ENCODE measurements at regions not wholly inside any gene's neighbourhood (a gene's known extent, or its start where the extent isn't known, plus 50 kb on each side); places are given as distances from the start of the nearest gene placed in this dataset.

DNA sequence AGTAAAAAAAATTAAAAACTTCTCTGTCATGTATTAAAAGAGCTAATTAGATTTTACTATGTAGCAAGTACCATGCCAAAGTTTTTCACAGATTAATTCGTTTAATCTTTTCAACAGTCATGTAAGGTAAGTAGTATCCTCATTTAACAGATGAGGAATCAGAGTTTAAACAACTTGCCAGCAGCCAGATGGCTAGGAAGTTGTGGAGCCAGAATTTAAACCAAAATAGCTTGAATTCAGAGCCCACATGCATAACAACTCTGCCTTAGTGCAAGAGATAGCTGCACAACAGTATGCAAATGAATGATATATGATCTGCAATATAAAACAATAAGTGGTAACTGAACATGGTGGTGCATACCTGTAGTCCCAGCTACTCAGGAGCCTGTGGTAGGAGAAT is 75.3 kb downstream of the NAP1L3 start:
- no peak for DNase-seq
- Histone ChIP-seq H3K27me3 (no peaks in the 10 kb centered on the region), H3K4me1 (peaks cover 0 to 6% (median 0%) of the 10 kb centered on the region in 4 donors), H3K9me3 (no peaks in the 10 kb centered on the region), H3K27ac (no peak overlapping the region), H3K36me3 (no peaks in the 10 kb centered on the region), H3K4me3 (no peak overlapping the region)
- ATAC-seq (ENCODE audit: low FRiP score in 2 of 2), result no peak
- TF ChIP-seq POLR2AphosphoS5 (IDR thresholded peaks at IDR 0.05) (no peak), POLR2A (IDR thresholded peaks at IDR 0.05) (no peak), CTCF (IDR thresholded peaks at IDR 0.05) (no peak), EP300 (IDR thresholded peaks at IDR 0.05) (no peak)
- 71 to 79% methylated on average over 1 of the region's 1 CpG for WGBS, 2 donors

- no peaks in the 10 kb centered on the region for H3K36me3 ChIP-seq
- DNase-seq (no peak), ATAC-seq (ENCODE audit: low FRiP score in 2 of 2) (peak in 1 of 2 donors; percentile 75)
- no peak overlapping the region for H3K27ac ChIP-seq
- no peaks in the 10 kb centered on the region for H3K27me3 ChIP-seq
- no peak overlapping the region for H3K4me3 ChIP-seq
- TF ChIP-seq EP300 (IDR thresholded peaks at IDR 0.05) (no peak), POLR2A (IDR thresholded peaks at IDR 0.05) (no peak), POLR2AphosphoS5 (IDR thresholded peaks at IDR 0.05) (no peak), CTCF (IDR thresholded peaks at IDR 0.05) (no peak)
- peaks cover 0 to 6% (median 0%) of the 10 kb centered on the region in 4 donors for H3K4me1 ChIP-seq
- H3K9me3 ChIP-seq, result no peaks in the 10 kb centered on the region
- 22 to 47% methylated on average over 2 of the region's 2 CpGs for WGBS, 2 donors
Observed at GRCh38 chrX:93594780-93595179, 78.6 kb downstream of the NAP1L3 start.

DNA sequence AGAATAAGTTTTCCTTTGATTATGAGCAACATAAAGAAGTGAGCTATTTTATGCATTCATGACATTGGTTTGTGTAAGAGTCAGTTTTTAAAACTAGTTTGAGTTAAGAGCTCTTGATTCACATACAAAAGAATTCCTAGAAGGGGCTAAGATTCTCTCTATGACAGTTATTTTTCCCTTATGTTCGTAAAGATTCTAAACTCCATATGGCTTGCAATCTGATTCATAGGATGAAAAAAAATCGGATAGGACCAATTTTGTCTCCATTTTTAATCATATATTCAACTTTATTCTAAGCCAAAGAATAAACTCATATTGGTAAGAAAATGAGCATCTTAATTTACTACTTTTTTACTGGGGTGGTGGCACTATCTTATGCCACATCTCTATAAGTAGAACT is 79.4 kb downstream of the NAP1L3 start:
- H3K4me1 ChIP-seq, result peaks cover 0 to 6% (median 0%) of the 10 kb centered on the region in 4 donors
- H3K9me3 ChIP-seq, result no peaks in the 10 kb centered on the region
- no peak overlapping the region for H3K27ac ChIP-seq
- H3K4me3 ChIP-seq, result no peak overlapping the region
- DNase-seq (no peak), ATAC-seq (ENCODE audit: low FRiP score in 2 of 2) (no peak)
- no peak for TF ChIP-seq POLR2AphosphoS5 (IDR thresholded peaks at IDR 0.05)
- TF ChIP-seq POLR2A (IDR thresholded peaks at IDR 0.05), result no peak
- no peak for TF ChIP-seq EP300 (IDR thresholded peaks at IDR 0.05)
- no peak for TF ChIP-seq CTCF (IDR thresholded peaks at IDR 0.05)
- H3K27me3 ChIP-seq, result no peaks in the 10 kb centered on the region
- 69 to 83% methylated on average over 2 of the region's 2 CpGs for WGBS, 2 donors
- H3K36me3 ChIP-seq, result no peaks in the 10 kb centered on the region

GRCh38 chrX:93591398-93591797 is 82.0 kb downstream of the NAP1L3 start:
- Histone ChIP-seq H3K4me1 (peaks cover 0 to 6% (median 0%) of the 10 kb centered on the region in 4 donors), H3K27me3 (no peaks in the 10 kb centered on the region), H3K27ac (no peak overlapping the region), H3K36me3 (no peaks in the 10 kb centered on the region), H3K9me3 (no peaks in the 10 kb centered on the region), H3K4me3 (no peak overlapping the region)
- TF ChIP-seq POLR2AphosphoS5 (IDR thresholded peaks at IDR 0.05) (no peak), EP300 (IDR thresholded peaks at IDR 0.05) (no peak), CTCF (IDR thresholded peaks at IDR 0.05) (no peak), POLR2A (IDR thresholded peaks at IDR 0.05) (no peak)
- DNase-seq, result no peak
- ATAC-seq (ENCODE audit: low FRiP score in 2 of 2), result no peak
- WGBS, 2 donors, result 36 to 37% methylated on average over 1 of the region's 1 CpG

- no peak overlapping the region for H3K27ac ChIP-seq
- H3K27me3 ChIP-seq, result no peaks in the 10 kb centered on the region
- no peak for TF ChIP-seq EP300 (IDR thresholded peaks at IDR 0.05)
- no peak for TF ChIP-seq POLR2AphosphoS5 (IDR thresholded peaks at IDR 0.05)
- TF ChIP-seq CTCF (IDR thresholded peaks at IDR 0.05), result no peak
- no peak for TF ChIP-seq POLR2A (IDR thresholded peaks at IDR 0.05)
- no peaks in the 10 kb centered on the region for H3K36me3 ChIP-seq
- ATAC-seq (ENCODE audit: low FRiP score in 2 of 2) (no peak), DNase-seq (no peak)
- H3K4me3 ChIP-seq, result no peak overlapping the region
- H3K4me1 ChIP-seq, result no peaks in the 10 kb centered on the region
- no peaks in the 10 kb centered on the region for H3K9me3 ChIP-seq
Observed at GRCh38 chrX:93585661-93586060, 87.7 kb downstream of the NAP1L3 start.

Data from upper lobe of left lung (tissue), 6 donors.